ENCODE measurements at regions not wholly inside any gene's neighbourhood (a gene's known extent, or its start where the extent isn't known, plus 50 kb on each side); places are given as distances from the start of the nearest gene placed in this dataset.

DNA sequence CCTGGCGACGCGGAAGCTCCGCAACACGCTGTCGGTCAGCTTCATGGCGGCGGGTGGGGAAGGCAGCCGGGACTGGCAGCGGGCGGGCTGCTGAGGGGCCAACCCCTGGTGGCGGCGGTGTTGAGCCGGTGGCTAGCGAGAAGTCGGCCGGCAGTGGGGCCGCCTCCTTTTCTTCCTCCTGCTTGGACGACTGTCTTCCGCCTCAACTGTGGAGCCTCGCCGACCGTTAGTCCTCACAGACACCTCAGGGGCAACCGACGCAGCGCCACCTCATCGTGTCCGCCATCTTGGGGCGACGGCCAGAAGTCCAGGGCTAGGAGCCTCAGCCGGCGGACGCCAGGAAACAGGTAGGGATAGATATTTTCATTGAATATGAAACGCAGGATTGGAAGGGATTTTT, 875.1 kb downstream of the NSUN3 start:
- DNase-seq (no peak), ATAC-seq (no peak)
- Histone ChIP-seq H3K9me3 (no peaks in the 10 kb centered on the region), H3K4me1 (no peaks in the 10 kb centered on the region), H3K27ac (no peak overlapping the region), H3K4me3 (no peak overlapping the region), H3K36me3 (replicated peaks in 1 of 2; ENCODE audit: insufficient read depth in 1 of 2, low read depth in 2 of 2) (no peaks in the 10 kb centered on the region), H3K27me3 (no peaks in the 10 kb centered on the region)
- WGBS, 2 donors: 95 to 97% methylated on average over 34 of the region's 34 CpGs
- intact Hi-C loops (cut with DNase I): no loop called here
- no peak for TF ChIP-seq POLR2A (IDR thresholded peaks at IDR 0.05)
- TF ChIP-seq, protein P1, sequence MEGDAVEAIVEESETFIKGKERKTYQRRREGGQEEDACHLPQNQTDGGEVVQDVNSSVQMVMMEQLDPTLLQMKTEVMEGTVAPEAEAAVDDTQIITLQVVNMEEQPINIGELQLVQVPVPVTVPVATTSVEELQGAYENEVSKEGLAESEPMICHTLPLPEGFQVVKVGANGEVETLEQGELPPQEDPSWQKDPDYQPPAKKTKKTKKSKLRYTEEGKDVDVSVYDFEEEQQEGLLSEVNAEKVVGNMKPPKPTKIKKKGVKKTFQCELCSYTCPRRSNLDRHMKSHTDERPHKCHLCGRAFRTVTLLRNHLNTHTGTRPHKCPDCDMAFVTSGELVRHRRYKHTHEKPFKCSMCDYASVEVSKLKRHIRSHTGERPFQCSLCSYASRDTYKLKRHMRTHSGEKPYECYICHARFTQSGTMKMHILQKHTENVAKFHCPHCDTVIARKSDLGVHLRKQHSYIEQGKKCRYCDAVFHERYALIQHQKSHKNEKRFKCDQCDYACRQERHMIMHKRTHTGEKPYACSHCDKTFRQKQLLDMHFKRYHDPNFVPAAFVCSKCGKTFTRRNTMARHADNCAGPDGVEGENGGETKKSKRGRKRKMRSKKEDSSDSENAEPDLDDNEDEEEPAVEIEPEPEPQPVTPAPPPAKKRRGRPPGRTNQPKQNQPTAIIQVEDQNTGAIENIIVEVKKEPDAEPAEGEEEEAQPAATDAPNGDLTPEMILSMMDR (IDR thresholded peaks at IDR 0.05): no peak

DNA sequence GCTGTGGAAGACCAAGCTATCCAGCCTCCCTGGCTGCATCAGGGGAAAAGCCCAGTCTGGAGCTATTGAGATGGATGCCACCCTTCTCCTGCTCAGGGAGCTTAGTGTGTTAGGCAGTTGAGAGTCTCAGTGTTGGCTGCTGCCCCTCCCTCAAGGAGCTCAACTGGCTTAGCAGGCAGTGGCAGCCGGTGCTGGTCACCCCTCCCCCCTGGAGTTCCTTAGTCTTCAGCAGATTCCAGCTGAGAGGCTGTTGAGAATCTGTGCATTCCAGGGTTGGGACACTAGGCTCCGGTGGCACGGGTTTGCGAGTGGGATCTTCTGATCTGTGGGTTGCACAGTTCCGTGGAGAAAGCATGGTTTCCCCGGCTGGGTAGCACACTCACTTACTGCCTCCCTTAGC, 883.8 kb downstream of the NSUN3 start:
- no peak overlapping the region for H3K27ac ChIP-seq
- H3K27me3 ChIP-seq: no peaks in the 10 kb centered on the region
- no peaks in the 10 kb centered on the region for H3K36me3 ChIP-seq (replicated peaks in 1 of 2; ENCODE audit: insufficient read depth in 1 of 2, low read depth in 2 of 2)
- H3K4me1 ChIP-seq: no peaks in the 10 kb centered on the region
- 91 to 92% methylated on average over 5 to 6 of the region's 6 CpGs for WGBS, 2 donors
- H3K4me3 ChIP-seq: no peak overlapping the region
- ATAC-seq (no peak), DNase-seq (no peak)
- intact Hi-C loops (cut with DNase I): no loop called here
- TF ChIP-seq, protein P1 (IDR thresholded peaks at IDR 0.05): no peak
- TF ChIP-seq POLR2A (IDR thresholded peaks at IDR 0.05): no peak
- H3K9me3 ChIP-seq: no peaks in the 10 kb centered on the region

DNA sequence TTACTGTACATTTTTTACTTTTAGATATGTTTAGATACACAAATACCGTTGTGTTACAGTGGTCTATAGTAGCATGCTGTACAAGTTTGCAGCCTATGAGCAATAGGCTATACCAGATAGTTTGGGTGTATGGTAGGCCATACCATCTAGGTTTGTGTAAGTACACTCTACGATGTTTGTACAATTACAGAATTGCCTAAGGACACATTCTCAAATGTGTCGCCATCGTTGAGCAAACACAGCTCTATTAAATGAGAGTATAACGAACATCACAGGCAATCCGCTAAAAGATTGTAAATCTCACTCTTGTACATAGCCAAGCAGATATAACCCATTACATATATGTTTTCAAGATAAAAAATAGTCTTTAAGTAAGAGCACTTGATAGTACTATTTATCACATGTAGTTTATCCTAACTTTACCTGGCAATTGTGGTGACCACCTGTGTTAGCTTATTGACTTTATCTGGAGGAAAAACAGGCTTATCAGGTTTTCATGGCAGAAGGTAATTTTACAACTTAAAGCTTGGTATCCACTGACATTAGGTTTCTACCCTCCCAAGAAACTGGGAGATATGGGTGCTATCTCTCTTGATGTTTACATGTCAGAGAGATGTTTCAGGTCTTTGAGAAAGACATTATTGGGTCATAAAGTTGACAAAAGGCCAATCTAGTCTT, 898.7 kb downstream of the NSUN3 start:
- 47 to 58% methylated on average over 6 of the region's 6 CpGs for WGBS, 2 donors

DNA sequence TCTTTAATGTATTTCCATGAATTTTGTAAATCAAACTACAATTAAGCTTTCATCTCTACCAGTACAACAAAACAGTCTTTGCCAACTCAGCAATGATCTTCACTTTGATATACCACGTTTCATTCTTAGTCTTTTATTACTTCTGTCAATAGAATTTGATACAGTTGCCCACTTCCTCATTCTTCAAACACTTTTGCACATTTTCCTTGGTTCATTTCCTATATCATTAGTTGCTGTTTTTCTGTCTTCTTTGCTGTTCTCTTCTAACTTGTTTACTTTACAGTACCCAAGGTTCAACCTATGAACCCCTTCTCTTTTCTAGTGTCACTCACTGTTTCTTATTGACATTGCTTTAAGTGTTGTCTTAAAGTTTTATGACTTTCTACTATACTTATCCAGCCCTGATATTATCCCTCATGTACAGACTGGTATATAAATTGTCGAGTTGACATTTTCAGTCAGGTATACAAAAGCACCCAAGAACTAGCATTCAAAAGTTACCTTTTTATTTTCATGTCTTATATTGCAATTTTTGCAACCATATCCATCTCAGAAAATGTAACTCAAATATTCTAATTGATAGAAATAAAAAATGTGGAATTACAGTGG, 903.1 kb downstream of the NSUN3 start:
- no peak for DNase-seq
- no peak overlapping the region for H3K4me3 ChIP-seq
- no peaks in the 10 kb centered on the region for H3K36me3 ChIP-seq (replicated peaks in 1 of 2; ENCODE audit: insufficient read depth in 1 of 2, low read depth in 2 of 2)
- no peaks in the 10 kb centered on the region for H3K9me3 ChIP-seq
- no peaks in the 10 kb centered on the region for H3K4me1 ChIP-seq
- 49 to 59% methylated on average over 2 of the region's 2 CpGs for WGBS, 2 donors
- TF ChIP-seq, protein P1 (IDR thresholded peaks at IDR 0.05): no peak
- no peak for TF ChIP-seq POLR2A (IDR thresholded peaks at IDR 0.05)
- H3K27ac ChIP-seq: no peak overlapping the region
- H3K27me3 ChIP-seq: no peaks in the 10 kb centered on the region
- no peak for ATAC-seq
- intact Hi-C loops (cut with DNase I): no loop called here

More for the DNA sequence above, 898.7 kb downstream of the NSUN3 start:
- Histone ChIP-seq H3K4me3 (no peak overlapping the region), H3K27me3 (no peaks in the 10 kb centered on the region), H3K4me1 (no peaks in the 10 kb centered on the region), H3K27ac (no peak overlapping the region), H3K9me3 (no peaks in the 10 kb centered on the region), H3K36me3 (replicated peaks in 1 of 2; ENCODE audit: insufficient read depth in 1 of 2, low read depth in 2 of 2) (no peaks in the 10 kb centered on the region)
- no peak for TF ChIP-seq POLR2A (IDR thresholded peaks at IDR 0.05)
- TF ChIP-seq, protein P1 (IDR thresholded peaks at IDR 0.05): no peak
- intact Hi-C loops (cut with DNase I): no loop called here
- DNase-seq: no peak
- ATAC-seq: no peak

DNA sequence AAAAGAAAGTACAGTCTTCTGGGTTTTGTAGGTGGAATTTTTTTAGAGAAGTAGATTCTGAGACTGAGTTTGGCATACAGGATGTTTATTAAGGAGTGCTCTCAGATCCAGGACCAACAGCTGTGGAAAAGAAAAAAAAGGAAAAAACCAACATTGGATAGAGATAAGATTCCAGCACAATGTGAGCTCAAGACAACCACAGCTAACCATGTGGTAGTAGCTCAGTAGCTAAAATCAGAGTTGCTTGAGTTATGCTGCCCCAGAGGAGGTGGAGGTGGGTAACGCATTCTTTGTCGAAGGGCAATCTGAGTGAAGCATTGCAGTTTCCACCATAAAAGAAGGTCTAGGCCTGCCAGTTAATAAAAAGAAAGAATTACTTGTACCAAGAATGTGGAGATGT, 904.3 kb downstream of the NSUN3 start:
- WGBS, 2 donors: 73% methylated on average over 2 of the region's 2 CpGs
- intact Hi-C loops (cut with DNase I): no loop called here
- DNase-seq: no peak
- Histone ChIP-seq H3K9me3 (no peaks in the 10 kb centered on the region), H3K36me3 (replicated peaks in 1 of 2; ENCODE audit: insufficient read depth in 1 of 2, low read depth in 2 of 2) (no peaks in the 10 kb centered on the region), H3K27ac (no peak overlapping the region), H3K4me1 (no peaks in the 10 kb centered on the region), H3K4me3 (no peak overlapping the region), H3K27me3 (no peaks in the 10 kb centered on the region)
- TF ChIP-seq, protein P1 (IDR thresholded peaks at IDR 0.05): no peak
- no peak for TF ChIP-seq POLR2A (IDR thresholded peaks at IDR 0.05)
- ATAC-seq: no peak

All from body of pancreas (tissue), 4 donors.